ENCODE measurements at regions not wholly inside any gene's neighbourhood (a gene's known extent, or its start where the extent isn't known, plus 50 kb on each side); places are given as distances from the start of the nearest gene placed in this dataset.

- TF ChIP-seq CTCF (IDR thresholded peaks at IDR 0.05) (no peak), POLR2A (IDR thresholded peaks at IDR 0.05) (no peak)
Measured at GRCh38 chr4:145289403-145290076, 109.2 kb upstream of the OTUD4 start.
